ENCODE measurements at regions not wholly inside any gene's neighbourhood (a gene's known extent, or its start where the extent isn't known, plus 50 kb on each side); places are given as distances from the start of the nearest gene placed in this dataset.
"Not testable (repeated sequence)": the region's sequence is repeated elsewhere in the genome, so short reads cannot be mapped to it uniquely, and the experiment has no call there.

DNA sequence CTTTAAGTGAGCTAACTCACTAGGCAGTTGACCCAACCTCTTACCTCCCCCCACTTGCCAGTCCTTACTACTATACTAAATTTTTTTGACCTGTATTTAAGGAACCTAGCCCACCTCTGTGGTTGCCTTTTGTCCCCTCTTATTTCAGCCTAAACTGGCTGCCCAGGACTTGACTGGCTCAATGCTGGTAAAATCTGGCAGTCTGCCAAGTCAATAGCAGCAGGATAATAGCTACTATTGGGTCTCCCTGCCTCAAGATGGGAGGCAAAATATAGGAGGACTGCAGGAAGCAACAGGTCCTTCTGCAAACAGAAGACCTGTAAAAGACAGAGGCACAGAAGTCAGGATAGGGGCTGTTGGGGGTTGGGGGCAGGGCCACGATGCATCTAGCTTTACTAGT, 144.2 kb upstream of the POGK start:
- DNase-seq (ENCODE audit: low read depth): no peak

DNA sequence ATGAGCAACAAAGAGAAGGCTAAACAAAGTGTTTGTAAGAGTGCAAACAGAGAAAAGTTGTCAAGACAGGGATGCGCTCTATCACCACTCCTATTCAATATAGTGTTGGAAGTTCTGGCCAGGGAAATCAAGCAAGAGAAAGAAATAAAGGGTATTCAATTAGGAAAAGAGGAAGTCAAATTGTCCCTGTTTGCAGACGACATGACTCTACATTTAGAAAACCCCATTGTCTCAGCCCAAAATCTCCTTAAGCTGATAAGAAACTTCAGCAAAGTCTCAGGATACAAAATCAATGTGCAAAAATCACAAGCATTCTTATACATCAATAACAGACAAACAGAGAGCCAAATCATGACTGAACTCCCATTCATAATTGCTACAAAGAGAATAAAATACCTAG, 143.4 kb upstream of the POGK start:
- DNase-seq (ENCODE audit: low read depth): not testable (repeated sequence)

DNA sequence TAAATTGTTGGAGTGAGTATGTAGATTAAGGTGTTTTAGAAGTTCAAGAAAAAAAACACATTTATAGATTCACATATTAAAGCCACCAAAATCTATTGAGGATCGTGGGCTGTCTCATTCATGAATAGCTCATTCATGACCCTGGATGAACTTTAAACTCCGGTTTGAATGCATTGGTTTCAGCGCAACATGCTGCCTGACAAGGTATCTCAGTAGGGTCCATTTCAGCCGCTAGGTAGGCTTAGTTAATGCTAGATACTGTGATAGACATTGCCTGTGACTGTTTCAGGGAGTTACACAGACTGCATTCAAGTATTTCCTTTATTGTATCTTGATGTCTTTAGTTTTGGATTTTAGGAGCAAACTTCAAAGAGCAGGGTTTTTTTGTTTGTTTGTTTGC, 140.5 kb upstream of the POGK start:
- no peak for DNase-seq (ENCODE audit: low read depth)

DNA sequence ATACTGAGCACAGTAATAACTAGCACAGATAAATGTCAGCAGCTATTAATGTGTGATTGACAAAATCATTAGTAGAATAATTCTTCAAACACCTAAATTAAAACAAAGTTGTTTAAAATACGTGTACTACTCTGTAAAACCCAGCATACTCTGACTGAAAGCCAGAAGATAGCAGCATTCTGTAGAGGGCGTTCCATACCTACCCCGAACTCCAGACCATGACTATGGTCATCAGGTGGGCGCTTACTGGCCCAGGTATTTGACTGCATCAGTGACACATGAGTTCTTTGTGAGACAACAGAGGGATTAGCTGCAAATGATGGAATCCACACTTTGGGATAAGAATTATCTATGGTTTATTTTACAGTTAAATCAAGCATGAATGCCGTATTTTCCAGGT, 139.7 kb upstream of the POGK start:
- no peak for DNase-seq (ENCODE audit: low read depth)

DNA sequence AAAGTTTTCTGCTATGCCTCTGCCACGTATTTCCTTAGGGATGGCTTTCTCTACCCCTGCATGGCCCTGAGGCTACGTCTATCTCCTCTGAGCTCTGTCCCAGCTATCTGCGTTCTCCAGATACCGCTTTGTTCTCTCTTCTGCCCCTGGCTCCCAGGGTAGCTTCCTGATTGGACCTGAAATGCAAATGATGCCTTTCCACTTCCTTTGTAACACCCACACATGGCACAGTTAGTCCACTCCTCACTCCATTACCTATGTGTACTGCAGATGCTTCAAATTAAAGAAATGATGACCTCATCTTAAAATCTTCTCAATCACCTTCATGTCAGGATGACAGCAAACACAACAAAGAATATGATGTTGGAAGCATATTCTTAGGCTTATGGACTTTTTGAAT, 138.6 kb upstream of the POGK start:
- no peak for DNase-seq (ENCODE audit: low read depth)

DNA sequence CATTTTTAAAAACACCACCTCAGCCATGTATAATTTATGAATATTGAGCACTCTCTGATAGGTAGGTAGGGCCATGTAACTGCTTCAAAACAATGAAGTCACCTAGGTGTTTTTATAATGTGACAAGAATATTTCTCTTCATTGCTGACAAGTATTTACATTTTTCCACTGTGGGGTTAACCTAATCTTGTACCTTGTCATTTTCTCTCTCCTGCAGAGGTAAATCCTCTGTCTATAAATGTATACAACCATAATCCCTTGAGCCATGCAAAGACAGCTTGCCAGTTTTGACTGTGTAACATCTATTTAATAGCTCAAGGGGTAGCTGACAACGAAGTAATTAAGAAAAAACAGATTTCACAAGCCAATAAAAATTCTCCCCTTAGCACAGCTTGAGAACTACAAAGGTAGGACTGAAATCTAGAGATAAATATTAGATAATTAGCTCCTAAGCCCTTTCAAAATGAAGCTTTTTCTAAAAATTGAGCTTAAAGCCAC, 137.6 kb upstream of the POGK start:
- no peak for DNase-seq (ENCODE audit: low read depth)

DNA sequence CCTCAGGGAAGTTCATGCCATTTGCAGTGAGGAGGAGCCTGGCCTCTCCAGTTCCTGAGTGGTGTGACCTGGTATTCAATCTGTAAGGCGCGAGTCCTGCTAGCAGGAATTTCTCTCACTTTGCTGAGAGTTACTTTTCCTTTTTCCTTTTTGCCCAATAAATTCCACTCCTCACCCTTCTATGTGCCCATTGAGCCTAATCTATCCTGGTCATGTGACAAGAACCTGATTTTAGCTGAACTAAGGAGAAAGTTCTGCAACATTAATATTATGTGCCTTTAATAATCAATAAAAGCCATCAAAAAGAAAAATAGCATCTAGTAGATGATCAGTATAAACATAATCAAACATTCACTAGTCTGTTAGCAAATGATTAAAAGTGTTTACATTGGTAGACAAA, 136.1 kb upstream of the POGK start:
- no peak for DNase-seq (ENCODE audit: low read depth)

DNA sequence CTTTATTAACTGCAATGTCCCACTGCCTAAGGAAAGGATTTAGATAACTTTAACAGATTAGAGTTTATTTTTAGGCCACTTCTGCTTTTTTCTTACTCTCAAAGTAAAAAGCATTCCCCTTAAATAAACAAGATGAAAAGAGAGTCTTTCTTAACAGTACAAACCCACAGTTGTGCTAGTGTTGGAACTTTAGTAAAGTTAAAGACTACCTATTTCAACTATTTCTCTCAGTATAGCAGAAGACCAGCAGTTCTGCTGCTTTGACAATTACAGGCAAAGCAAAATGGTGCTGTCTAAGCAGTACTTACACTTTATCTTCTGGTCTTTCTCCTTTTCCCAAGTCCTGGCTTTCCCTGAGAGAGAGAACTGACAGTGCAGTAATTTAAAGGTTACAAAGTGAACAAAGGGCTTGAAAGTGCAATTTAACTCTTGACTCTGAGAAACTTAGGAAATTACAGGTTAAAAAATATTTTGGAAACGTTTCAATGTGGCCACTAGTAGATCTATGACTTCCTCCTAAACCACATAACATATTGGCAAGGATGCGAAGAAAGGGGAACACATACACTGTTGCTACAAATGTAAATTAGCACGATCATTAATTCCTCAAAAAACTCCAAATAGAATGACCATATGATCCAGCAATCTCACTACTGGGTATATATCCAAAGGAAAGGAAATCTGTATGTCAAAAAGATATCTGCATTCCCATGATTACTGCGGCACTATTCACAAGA, 135.4 kb upstream of the POGK start:
- no peak for DNase-seq (ENCODE audit: low read depth)

DNA sequence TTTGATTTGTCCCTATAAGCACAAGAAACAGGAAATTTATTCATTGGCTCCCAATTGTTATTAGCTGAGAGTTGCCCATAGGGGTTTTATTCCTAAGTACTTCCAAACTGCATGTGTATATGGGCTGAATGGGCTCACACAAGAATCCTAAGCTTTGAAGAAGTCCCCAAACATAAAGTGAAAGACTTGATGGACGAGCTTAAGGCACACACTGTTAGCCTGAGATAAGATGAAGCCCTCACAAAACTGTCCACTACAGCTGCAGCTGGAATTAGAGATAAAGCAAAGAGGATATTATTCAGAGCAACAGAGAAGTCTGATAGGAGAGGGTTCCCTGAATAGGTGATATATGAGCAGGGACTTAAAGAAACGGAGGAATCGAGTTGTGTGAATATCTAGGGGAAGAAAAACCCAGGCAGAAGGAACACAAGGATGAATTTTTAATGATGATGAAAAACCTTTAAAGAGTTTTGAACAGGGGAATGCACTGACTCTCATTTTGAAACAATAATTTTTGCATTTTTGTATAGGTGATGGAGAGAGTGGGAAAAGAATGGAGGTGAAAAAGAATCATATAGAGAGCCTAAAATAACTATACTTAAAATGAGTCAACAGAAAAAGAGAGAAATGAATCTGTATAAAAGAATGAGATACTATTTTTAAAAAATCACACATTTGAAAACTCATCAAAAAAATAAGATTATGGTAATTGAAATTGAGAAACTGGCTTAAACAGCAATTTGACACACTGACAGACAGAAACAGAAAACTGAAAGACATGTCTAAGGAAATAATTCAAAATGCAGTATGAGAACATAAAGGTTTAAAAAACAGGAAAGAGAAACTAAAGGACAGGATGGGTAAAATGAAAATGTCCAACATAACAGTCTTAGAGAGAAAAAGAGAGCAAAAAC, 133.6 kb upstream of the POGK start:
- DNase-seq (ENCODE audit: low read depth): no peak

DNA sequence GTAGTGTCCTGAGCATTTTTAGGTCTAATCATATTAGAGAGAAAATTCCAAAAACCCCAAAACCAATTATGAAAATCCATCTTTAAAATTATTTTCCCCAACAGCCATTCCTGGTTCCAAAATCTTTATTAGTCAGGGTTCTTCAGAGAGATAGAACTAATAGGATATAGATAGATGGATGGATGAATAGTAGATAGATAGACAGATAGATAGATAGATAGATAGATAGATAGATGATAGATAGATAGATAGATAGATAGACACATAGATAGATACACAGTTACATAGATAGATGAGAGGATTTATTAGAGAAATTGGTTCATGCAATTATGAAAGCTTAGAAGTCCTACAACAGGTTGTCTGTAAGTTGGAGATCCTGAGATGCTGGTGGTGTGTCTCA, 122.7 kb upstream of the POGK start:
- DNase-seq (ENCODE audit: low read depth): no peak

DNA sequence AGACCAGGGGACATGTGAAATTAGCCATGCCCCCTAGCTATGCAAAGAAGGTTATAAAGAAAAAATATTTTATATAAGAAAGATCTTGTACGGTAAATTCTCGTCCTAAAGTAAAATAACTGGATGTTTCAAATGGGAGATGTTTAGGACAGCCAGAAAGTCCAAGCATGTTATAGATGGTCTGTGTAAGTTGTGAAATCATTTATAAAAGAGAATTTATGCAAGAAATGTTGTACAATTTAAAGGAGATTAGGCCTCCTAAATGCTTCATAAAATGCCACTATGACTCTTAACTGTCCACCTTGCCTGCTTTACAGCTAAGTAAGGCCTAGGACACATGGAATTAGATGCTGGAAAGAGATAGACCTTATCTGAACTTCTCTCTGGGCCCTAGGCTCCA, 118.1 kb upstream of the POGK start:
- DNase-seq (ENCODE audit: low read depth): peak; percentile 2

DNA sequence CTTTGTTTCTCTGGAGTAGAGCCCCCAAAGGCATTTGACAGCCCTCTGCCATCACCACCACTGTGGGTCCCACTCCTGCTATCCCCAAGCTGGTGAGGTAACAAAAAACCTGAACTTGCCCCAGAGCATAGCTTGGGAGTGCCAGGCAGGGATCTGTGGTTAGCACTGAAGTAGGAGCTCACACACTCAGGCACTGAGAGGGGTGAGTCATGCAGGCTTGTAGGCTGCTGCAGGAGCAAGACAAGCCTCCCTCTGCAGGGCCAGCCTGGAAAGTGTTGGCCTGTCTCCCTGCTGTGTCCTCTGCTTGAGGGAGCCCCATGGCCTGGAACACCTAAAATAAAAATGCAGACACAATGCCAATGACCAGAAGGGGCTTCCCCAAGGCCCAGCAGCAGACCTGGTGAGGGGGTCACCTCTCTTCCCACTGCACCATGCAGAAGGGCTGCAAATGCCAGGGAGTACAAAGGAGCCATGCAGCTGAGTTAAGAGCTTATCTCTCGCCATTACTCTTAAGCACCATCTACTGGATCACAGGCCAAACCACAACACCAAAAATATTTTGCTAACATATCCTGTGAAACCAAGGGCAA, 108.9 kb upstream of the POGK start:
- DNase-seq (ENCODE audit: low read depth): peak; percentile 59

DNA sequence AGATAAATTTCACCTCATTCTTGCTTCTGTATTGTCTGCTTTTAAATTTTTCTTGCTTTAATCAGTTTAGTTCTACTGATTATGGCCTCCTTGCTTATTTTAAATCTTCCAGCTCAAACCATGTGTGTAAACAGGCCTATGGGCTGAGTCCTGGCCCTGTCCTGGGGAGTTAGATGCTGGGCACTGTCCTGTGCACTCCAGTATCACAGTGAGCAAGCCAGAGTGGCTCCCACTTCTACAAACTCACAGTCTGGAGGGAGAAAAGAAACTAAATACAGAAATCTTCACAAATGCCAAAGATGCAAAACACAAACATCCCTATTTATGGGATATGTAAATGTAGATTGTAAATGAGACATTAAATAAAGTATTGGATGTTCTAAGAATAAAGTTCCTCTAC, 101.1 kb upstream of the POGK start:
- no peak for DNase-seq (ENCODE audit: low read depth)

DNA sequence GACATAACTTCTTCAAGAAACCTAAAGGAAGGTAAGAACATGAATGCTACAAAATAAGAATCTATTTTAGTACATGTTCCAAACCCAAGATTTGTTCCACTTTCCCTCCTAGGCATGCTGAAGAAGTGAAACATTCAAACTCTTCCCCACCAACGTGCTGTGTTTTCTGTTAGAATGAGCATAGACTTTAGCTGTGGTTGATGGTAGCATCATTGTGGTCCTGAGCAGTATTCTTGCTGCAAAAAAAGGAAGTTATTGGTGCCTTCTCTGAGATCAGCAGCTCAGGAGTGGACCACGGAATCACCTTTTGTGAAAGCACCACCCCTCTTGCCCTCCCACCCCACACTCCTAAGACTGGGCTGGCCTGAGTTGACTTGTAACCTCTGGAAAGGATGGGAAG, 100.4 kb upstream of the POGK start:
- DNase-seq (ENCODE audit: low read depth): no peak

DNA sequence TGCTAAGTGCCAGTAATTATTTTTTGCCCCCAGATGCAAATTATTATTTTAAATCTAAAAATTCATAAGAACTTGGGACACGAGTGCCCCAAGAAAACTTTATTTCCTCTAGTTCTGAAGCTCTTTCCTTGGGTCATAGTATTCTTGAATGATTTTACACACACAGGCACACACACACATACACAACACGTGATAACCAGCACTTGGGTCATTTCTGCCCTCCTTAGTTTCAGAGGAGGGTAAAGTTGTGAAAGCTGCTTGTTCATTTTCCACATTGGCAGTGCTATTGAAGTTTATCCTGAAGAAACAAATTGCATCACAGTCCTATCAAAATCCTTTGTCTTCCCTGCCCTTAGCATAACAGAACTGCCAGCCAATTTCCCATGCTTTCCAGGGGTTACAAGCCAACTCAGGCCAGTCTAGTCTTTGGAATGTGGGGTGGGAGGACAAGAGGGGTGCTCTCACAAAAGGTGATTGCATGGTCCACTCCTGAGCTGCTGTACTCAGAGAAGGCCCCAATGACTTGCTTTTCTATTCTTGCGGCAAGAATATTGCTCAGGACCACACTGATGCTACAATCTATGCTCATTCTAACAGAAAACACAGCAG, 98.5 kb upstream of the POGK start:
- DNase-seq (ENCODE audit: low read depth): no peak

DNA sequence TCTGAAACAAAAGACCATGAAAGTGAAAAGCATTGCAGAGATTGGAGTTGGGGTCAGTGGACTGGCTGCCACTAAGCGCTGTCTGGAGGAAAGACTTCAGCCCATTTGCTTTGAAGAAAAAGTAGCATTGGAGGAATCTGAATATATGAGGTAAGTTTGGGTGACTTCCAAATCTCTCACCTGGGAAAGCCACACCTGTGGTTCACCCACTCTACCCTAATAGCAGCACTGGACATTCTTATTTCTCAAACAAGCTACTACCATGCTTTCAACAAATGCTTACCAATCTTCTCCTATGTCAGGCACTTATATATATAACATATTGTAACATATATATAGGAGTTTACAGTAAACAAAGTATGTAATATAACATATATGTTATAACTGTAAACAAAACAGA, 76.0 kb upstream of the POGK start:
- DNase-seq (ENCODE audit: low read depth): no peak

DNA sequence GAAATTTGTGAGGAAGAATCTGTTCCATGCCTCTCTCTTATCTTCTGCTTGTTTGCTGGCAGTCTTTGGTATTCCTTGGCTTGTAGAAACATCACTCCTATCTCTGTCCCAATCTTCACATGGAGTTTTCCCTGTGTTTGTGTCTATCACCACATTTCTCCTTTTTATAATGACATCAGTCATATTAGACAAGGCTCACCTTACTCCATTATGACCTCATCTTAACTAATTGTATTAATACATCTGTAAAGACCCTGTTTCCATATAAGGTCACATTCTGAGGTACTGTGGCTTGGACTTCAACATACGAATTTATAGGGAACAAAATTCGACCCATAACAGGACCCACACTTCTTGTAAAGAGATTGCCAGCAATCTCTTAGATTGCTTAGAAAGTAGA, 72.3 kb upstream of the POGK start:
- no peak for DNase-seq (ENCODE audit: low read depth)

DNA sequence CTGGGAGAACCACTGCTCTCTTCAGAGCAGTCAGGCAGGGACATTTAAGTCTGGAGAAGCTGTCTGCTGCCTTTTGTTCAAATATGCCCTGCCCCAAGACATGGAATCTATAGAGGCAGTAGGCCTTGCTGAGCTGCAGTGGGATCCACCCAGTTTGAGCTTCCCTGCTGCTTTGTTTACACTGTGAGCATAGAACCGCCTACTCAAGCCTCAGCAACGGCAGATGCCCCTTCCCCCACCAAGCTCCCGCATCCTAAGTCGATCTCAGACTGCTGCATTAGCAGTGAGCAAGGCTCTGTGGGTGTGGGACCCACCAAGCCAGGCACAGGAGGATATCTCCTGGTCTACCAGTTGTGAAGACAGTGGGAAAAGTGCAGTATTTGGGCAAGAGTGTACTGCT, 54.6 kb upstream of the POGK start:
- DNase-seq (ENCODE audit: low read depth): not testable (repeated sequence)

DNA sequence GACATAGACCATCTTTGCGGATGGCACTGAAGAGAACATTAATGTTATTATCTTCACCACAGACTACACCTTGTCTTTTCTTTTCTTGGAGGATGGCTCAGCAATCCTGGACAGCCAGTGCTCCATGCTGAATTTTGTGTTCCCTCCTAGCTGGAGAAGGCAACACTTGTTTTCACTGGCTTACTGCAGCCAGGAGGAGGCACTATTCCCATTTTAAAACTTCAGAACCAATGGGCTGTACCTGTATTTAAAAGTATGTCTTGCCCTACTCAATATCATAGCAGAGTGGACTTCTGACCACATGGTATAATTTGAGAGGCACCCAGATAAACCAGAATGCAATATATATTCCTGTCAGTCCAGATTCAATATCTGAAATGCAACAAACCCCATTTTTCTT, 53.3 kb upstream of the POGK start:
- DNase-seq (ENCODE audit: low read depth): no peak

DNA sequence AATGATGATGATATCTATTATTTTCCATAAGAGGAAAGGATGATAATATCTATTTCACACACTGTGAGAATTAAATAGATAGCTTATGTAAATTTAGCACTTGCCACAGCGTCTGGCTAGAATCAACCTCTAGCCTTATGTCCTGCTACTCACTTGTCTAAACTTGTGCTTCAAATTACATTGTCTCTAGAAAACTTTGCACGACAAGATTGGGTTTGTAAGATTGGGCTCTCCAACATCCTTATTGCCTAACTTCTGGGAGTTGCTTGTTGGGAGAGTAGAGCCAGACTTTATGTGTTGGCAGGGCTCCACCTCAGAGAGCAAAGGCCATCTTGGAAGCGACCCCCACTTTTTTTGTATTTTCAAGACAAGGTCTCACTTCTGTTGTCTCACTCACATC, 50.0 kb upstream of the POGK start:
- no peak for DNase-seq (ENCODE audit: low read depth)
